ENCODE measurements at regions not wholly inside any gene's neighbourhood (a gene's known extent, or its start where the extent isn't known, plus 50 kb on each side); places are given as distances from the start of the nearest gene placed in this dataset.

DNA sequence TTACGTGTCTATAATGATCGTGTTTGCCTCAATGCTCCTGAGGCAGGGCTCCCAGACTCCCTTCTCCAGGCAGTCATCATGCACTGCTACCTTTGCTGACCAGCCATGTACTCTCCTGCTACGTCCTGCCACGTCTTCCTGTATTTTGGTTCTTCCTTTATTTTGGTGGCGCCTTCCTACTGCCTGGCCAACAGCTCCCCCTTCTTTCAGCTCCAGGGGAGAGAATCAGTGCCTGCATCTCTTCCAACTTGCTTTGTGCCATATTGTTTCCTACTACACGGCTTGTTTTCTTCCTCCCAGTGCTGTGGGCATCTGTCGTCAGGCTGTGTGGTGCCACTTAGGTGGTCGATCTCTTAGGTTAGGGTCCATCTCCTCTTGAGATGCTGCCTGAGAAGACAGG lies 96.2 kb downstream of the FGF9 start:
- no peaks in the 10 kb centered on the region for H3K9me3 ChIP-seq
- no peak overlapping the region for H3K27ac ChIP-seq
- TF ChIP-seq, protein P1, sequence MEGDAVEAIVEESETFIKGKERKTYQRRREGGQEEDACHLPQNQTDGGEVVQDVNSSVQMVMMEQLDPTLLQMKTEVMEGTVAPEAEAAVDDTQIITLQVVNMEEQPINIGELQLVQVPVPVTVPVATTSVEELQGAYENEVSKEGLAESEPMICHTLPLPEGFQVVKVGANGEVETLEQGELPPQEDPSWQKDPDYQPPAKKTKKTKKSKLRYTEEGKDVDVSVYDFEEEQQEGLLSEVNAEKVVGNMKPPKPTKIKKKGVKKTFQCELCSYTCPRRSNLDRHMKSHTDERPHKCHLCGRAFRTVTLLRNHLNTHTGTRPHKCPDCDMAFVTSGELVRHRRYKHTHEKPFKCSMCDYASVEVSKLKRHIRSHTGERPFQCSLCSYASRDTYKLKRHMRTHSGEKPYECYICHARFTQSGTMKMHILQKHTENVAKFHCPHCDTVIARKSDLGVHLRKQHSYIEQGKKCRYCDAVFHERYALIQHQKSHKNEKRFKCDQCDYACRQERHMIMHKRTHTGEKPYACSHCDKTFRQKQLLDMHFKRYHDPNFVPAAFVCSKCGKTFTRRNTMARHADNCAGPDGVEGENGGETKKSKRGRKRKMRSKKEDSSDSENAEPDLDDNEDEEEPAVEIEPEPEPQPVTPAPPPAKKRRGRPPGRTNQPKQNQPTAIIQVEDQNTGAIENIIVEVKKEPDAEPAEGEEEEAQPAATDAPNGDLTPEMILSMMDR (IDR thresholded peaks at IDR 0.05): no peak
- H3K4me1 ChIP-seq (ENCODE audit: control insufficient read depth in 1 of 2, insufficient read depth in 1 of 2, low read depth in 1 of 2, low read length in 1 of 2): no peaks in the 10 kb centered on the region
- H3K36me3 ChIP-seq: no peaks in the 10 kb centered on the region
- H3K27me3 ChIP-seq: no peaks in the 10 kb centered on the region
- no peak overlapping the region for H3K4me3 ChIP-seq (ENCODE audit: low read depth in 1 of 2, low read length in 1 of 2)

DNA sequence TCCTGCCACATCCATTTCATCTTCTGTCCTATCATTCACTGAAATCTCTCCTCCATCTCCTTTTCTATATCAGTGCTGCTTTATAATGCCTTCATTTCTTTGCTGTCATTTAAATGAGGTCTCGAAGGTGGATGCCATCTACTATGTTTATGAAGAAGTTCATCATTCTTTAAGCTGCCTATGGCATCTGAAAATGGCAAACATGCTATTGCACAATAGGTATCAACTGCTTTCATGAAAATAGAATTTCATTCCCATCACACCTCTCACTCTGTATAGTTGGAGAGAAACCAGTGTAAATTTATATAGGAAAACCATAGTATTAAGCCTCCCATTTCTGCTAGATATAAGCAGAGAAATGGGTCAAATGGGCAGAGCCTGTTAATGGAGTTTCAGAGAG lies 100.2 kb downstream of the FGF9 start:
- Histone ChIP-seq H3K27me3 (no peaks in the 10 kb centered on the region), H3K9me3 (no peaks in the 10 kb centered on the region), H3K27ac (no peak overlapping the region), H3K4me3 (ENCODE audit: low read depth in 1 of 2, low read length in 1 of 2) (no peak overlapping the region), H3K4me1 (ENCODE audit: control insufficient read depth in 1 of 2, insufficient read depth in 1 of 2, low read depth in 1 of 2, low read length in 1 of 2) (no peaks in the 10 kb centered on the region), H3K36me3 (no peaks in the 10 kb centered on the region)
- TF ChIP-seq, protein P1 (IDR thresholded peaks at IDR 0.05): no peak

DNA sequence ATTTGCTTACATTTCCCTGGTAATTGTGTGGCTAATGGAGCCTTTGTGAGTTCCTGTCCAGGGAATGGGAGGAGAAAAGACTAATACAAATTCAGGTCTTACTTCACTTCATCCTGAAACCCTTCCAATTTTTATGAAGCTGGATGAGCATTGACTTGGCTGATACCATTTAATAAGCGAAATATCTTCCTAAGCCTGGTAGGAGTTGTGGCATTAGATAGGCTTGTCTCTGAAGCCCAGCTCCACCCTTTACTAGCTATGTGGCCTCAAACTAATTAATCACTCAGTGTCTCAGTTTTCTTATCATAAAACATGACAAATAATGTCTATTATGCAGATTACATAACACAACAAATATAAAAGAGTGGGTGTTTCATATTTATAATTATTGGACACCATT lies 106.3 kb downstream of the FGF9 start:
- TF ChIP-seq, protein P1 (IDR thresholded peaks at IDR 0.05): no peak
- H3K27me3 ChIP-seq: no peaks in the 10 kb centered on the region
- no peaks in the 10 kb centered on the region for H3K36me3 ChIP-seq
- H3K4me3 ChIP-seq (ENCODE audit: low read depth in 1 of 2, low read length in 1 of 2): no peak overlapping the region
- H3K9me3 ChIP-seq: no peaks in the 10 kb centered on the region
- H3K4me1 ChIP-seq (ENCODE audit: control insufficient read depth in 1 of 2, insufficient read depth in 1 of 2, low read depth in 1 of 2, low read length in 1 of 2): no peaks in the 10 kb centered on the region
- H3K27ac ChIP-seq: no peak overlapping the region

DNA sequence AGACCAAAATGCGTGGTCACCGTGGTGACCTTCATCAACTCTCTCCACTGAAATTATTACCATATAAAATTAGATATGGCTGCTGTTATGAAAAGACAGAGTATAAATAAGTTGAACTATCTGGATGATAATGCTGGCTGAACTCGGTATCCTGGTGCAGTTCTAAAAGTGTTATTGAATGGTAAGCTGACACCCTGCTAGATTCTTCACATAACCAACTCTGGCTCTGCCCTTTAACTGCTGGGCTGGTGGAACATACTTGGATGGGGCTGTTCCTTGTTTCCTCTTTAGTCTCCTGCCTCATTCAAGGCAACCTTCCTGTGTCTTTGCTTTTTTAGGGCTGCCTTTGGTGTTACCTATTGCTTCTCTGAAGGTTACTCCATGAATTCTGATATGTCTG lies 106.9 kb downstream of the FGF9 start:
- Histone ChIP-seq H3K27ac (no peak overlapping the region), H3K9me3 (no peaks in the 10 kb centered on the region), H3K36me3 (no peaks in the 10 kb centered on the region), H3K27me3 (no peaks in the 10 kb centered on the region), H3K4me3 (ENCODE audit: low read depth in 1 of 2, low read length in 1 of 2) (no peak overlapping the region), H3K4me1 (ENCODE audit: control insufficient read depth in 1 of 2, insufficient read depth in 1 of 2, low read depth in 1 of 2, low read length in 1 of 2) (no peaks in the 10 kb centered on the region)
- TF ChIP-seq, protein P1 (IDR thresholded peaks at IDR 0.05): no peak

DNA sequence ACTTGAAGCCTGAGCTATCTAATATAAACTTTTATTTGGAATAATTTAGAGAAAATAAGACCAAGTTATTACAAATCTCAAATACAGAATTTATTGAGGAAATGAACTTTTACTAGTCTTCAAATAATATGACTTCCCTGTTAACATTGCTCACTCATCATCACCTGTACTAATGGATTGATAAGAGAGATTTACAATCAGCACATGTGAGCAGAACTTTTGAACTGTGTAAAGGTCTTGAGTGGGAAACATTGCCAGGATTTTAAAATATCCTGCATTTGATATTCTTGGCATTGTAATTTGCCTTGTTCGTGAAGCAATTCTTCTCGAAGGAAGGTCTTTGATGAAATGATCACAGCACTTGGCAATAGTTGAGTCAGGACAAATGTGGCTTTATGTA lies 111.9 kb downstream of the FGF9 start:
- no peaks in the 10 kb centered on the region for H3K4me1 ChIP-seq (ENCODE audit: control insufficient read depth in 1 of 2, insufficient read depth in 1 of 2, low read depth in 1 of 2, low read length in 1 of 2)
- TF ChIP-seq, protein P1 (IDR thresholded peaks at IDR 0.05): no peak
- no peak overlapping the region for H3K27ac ChIP-seq
- H3K4me3 ChIP-seq (ENCODE audit: low read depth in 1 of 2, low read length in 1 of 2): no peak overlapping the region
- H3K9me3 ChIP-seq: no peaks in the 10 kb centered on the region
- H3K27me3 ChIP-seq: no peaks in the 10 kb centered on the region
- no peaks in the 10 kb centered on the region for H3K36me3 ChIP-seq

DNA sequence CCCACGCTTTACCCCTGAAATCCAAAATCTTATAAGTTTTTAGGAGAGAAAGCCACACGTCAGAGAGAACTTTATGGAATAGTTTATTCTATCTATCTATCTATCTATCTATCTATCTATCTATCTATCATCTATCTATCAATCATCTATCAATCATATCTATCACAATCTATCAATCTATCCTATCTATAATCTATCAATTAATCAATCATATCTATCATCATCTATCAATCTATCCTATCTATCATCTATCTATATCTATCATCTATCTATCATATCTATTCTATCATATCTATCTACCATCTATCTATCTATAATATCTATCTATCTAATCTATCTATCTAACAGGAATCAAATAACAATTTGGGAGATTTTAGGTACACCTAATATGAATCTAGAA lies 115.1 kb downstream of the FGF9 start:
- Histone ChIP-seq H3K4me1 (ENCODE audit: control insufficient read depth in 1 of 2, insufficient read depth in 1 of 2, low read depth in 1 of 2, low read length in 1 of 2) (no peaks in the 10 kb centered on the region), H3K4me3 (ENCODE audit: low read depth in 1 of 2, low read length in 1 of 2) (no peak overlapping the region), H3K36me3 (no peaks in the 10 kb centered on the region), H3K27ac (no peak overlapping the region), H3K27me3 (no peaks in the 10 kb centered on the region), H3K9me3 (no peaks in the 10 kb centered on the region)
- TF ChIP-seq, protein P1 (IDR thresholded peaks at IDR 0.05): no peak
